NCI-H2196 (cell line): ENCODE measurements at regions not wholly inside any gene's neighbourhood (a gene's known extent, or its start where the extent isn't known, plus 50 kb on each side); places are given as distances from the start of the nearest gene placed in this dataset.
"Not testable (repeated sequence)": the region's sequence is repeated elsewhere in the genome, so short reads cannot be mapped to it uniquely, and the experiment has no call there.

Experiments
- DNase-seq: peaks from one replicate; lab custom pipeline; 2025; ENCODE audit not compliant: unreplicated experiment; lab: John Stamatoyannopoulos, UW

DNA sequence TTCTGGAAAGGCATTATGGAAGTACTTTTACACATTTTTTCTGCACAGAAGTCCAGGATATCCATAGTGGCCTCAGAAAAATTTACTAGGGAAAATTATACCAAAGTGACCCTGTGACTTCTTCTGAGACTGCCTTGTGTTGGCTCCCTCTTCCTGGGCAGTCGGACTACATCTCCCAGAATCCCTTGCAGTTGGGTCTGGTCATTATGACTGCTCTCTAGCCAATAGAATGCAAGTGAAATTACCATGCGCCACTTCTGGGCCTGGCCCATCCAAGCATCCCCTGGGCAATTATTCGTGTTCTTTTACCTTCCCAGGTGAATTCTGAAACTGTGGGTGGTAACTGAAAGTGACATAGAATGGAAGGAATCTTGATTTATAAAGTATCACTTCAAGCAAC lies 430.9 kb downstream of the ACTR3B start:
- no peak for DNase-seq

- no peak for DNase-seq
Observed at GRCh38 chr7:153190986-153191385, 431.4 kb downstream of the ACTR3B start.

GRCh38 chr7:153193144-153193595 lies 433.6 kb downstream of the ACTR3B start:
- no peak for DNase-seq

- no peak for DNase-seq
Observed at GRCh38 chr7:153217032-153217431, 457.5 kb downstream of the ACTR3B start.

DNA sequence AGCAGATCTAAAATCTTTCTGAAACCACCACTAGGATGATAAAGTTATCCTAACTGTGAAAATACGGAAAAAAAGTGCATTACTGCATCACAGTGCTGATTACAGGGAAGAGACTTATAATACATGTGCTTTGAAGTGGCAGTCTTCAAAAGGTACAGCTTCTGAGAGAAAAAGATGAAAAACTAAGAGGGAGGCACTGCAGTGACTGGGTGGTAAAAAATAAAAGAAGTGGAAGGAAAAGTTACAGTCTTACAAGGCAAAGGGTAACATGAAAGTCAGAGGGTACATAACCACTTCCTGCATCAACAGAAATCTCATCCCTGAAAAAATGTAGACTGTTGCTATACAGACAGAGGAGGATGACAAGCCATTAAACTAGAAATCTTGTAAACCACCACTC lies 465.3 kb downstream of the ACTR3B start:
- DNase-seq: no peak

GRCh38 chr7:153245136-153245535 lies 485.6 kb downstream of the ACTR3B start:
- not testable (repeated sequence) for DNase-seq

DNA sequence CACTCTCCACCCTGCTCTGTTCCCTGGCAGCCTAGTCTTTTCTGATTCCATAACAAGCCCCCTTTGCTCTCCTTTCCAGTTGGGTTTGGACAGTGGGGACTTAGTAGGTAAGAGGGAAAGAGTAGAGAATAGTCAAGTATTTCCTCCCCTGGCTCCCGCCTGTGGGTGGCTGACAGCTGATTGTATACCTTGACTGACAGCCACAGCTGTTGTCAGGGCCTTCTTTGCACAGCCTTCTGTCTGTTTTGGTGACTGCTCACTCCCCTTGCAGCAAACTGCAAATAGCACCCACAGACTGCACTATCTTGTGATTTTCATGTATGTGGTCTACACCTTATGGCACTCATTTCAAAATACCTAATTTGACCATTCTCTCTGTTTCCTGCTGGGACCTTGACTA lies 486.3 kb downstream of the ACTR3B start:
- no peak for DNase-seq

DNA sequence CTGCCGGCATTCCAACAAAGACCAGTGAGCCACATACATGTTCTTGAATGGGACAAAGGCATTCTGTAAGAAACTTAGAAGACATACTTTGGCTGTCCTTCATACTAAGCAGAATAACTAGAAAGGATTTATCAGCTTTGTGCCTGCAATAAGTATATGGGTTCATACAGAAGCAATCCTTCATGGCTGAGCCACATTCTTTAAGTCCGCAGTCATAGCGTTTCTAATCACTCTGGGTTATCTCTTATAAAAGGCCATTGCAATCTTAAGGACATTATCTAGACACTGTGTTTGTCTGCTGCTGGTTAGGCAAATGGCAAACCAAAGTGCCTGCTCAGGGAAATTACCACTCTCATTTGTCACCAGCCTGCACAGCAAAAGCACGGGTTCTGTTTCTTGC lies 488.4 kb downstream of the ACTR3B start:
- no peak for DNase-seq

GRCh38 chr7:153258686-153259085 lies 499.1 kb downstream of the ACTR3B start:
- no peak for DNase-seq

GRCh38 chr7:153276394-153276793 lies 516.8 kb downstream of the ACTR3B start:
- no peak for DNase-seq

DNA sequence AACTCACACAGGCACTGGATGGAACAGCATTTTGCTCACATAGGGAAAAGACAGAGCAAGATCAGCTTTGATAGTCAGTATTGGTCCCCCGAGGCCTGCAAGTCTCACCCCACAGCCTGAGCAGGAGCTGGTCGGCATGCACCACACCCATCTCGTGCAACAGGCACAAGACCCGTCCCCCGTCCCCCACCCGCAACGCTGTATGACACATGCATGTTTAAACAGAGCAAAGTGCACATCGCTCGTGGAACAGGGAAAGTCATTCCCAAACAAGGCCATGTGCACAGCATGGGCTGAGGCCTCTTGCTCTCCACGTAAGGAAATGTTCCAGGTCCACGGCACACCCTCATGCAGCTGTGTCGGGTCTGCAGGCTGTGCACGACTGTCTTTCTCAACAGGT lies 527.2 kb downstream of the ACTR3B start:
- no peak for DNase-seq

- no peak for DNase-seq
Observed at GRCh38 chr7:153290066-153290465, 530.5 kb downstream of the ACTR3B start.

DNA sequence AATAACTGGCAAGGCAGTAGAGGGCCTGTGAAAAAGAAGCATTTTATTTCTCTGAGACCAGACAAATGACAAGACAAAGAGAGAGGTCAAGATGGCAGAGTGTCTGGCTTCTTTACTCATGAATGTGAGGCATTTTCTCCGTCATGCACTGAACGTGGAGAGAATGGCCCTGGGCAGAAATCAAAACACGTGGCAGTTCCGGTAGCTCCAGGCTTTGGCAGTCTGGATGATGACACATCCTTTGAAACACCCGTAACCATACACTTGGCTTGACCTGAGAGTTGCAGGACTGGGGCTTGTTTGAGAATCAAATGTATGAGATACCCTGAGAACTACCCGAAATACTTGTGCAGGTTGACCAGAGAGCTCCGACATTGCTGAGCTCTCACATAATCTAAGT lies 537.6 kb downstream of the ACTR3B start:
- no peak for DNase-seq

DNA sequence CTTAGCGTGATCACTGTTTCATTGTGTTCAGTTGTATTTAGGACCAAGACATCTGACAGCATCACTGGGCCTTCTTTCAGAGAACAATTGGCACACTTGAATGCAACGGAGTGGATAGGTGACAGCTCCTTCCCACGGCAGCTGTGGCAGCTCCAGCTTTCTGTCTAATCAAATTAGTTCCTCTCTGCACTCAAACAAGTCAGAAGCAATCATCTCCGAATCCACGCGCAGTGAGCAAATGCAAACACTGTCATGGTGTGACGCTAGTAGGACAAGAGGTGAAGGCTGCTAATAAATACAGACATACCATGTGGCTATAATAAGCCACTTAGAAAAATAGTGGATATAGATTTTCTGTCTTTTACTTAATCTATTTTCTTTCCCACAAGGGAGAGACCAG lies 542.4 kb downstream of the ACTR3B start:
- no peak for DNase-seq

DNA sequence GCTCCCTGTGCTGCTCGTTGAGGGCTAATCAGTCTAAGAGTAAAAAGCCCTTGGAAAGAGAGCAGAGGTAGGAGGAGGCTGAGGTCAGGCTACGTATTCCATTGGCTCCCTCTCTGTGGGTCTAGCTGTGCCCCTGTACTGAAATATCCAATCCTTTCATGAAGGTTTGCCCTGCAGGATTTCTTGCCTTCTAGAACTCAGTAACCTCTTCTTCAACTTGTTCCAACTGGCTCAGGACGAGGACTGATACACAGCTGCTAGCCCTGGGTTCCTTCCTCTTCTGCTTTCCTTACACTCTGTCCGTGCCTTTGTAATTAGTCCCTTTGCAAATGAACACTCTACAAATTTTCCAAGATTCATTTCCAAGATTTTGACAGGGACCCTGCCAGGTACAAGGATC lies 560.5 kb downstream of the ACTR3B start:
- DNase-seq: no peak

DNA sequence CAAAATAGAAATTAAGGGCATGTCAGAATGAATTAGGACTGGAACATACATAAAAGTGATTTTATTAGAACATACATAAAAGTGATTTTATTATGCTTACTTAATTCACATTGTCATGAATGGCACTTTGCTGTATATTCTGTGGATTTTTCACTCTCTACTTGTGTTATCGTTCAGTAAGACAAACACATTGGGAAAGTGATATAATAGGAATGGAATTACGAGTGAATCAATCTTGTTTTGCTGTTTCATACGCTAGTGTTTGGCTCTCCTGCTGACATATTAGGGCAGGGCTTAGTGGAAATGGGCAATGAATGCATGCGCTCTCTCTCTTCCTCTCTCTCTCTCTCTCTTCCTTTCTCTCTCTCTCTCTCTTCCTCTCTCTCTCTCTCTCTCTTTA lies 561.1 kb downstream of the ACTR3B start:
- no peak for DNase-seq

DNA sequence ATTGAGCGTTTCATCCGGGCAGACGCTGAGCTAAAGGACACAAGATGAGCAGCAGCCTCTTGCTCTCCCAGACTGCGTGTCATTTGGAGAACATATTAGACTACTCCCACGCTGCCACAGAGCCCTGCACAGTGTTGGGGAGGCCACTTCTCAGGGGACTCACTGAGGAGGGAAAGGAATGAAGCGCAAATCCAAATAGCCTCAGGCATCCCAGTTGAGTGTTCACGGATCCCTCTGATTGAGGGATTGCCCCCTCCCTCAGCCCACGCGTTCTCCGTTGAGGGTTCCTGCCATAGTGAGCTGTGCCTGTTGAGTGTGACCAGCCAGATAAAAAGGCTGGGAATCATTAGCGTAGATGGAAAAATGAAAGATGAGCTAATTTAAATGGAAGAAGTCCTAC lies 563.4 kb downstream of the ACTR3B start:
- DNase-seq: no peak

- no peak for DNase-seq
Observed at GRCh38 chr7:153324094-153324493, 564.5 kb downstream of the ACTR3B start.

GRCh38 chr7:153327683-153328082 lies 568.1 kb downstream of the ACTR3B start:
- DNase-seq: no peak

GRCh38 chr7:153331427-153331826 lies 571.9 kb downstream of the ACTR3B start:
- DNase-seq: no peak

- DNase-seq: no peak
Observed at GRCh38 chr7:153354071-153354470, 594.5 kb downstream of the ACTR3B start.

GRCh38 chr7:153370092-153370491 lies 610.5 kb downstream of the ACTR3B start:
- DNase-seq: no peak

GRCh38 chr7:153380636-153381035 lies 621.1 kb downstream of the ACTR3B start:
- no peak for DNase-seq
